HG03565 (cell line): ENCODE measurements at regions not wholly inside any gene's neighbourhood (a gene's known extent, or its start where the extent isn't known, plus 50 kb on each side); places are given as distances from the start of the nearest gene placed in this dataset.
"Not testable (repeated sequence)": the region's sequence is repeated elsewhere in the genome, so short reads cannot be mapped to it uniquely, and the experiment has no call there.

Source experiments
- ATAC-seq: cut with Tn5 transposase; IDR thresholded peaks from one replicate; pipeline ENCODE4 v1.9.1; 2021; ENCODE audit warnings: mild to moderate bottlenecking, moderate library complexity; ENCODE audit not compliant: unreplicated experiment

- ATAC-seq: not testable (repeated sequence)
Observed at GRCh38 chr15:20785151-20785936, 80.8 kb downstream of the POTEB2 start.

GRCh38 chr15:20783598-20784184 lies 82.4 kb downstream of the POTEB2 start:
- ATAC-seq: not testable (repeated sequence)

- not testable (repeated sequence) for ATAC-seq
Observed at GRCh38 chr15:20775412-20775811, 90.7 kb downstream of the POTEB2 start.

- ATAC-seq: peak; percentile 61
Observed at GRCh38 chr15:20767943-20768342, 98.2 kb downstream of the POTEB2 start.

GRCh38 chr15:20762422-20762821 lies 103.7 kb downstream of the POTEB2 start:
- not testable (repeated sequence) for ATAC-seq

- ATAC-seq: not testable (repeated sequence)
Observed at GRCh38 chr15:20756440-20756839, 109.7 kb downstream of the POTEB2 start.

GRCh38 chr15:20755665-20756398 lies 110.3 kb downstream of the POTEB2 start:
- not testable (repeated sequence) for ATAC-seq

GRCh38 chr15:20733493-20733892 lies 132.6 kb downstream of the POTEB2 start:
- ATAC-seq: not testable (repeated sequence)
